K562 (cell line): ENCODE measurements at regions not wholly inside any gene's neighbourhood (a gene's known extent, or its start where the extent isn't known, plus 50 kb on each side); places are given as distances from the start of the nearest gene placed in this dataset.
A peak's percentile ranks its signal among the peaks of the same experiment; 100 is the strongest.

ENCODE experiments used
- ATAC-seq: fragments of 200-7000 bp; cut with Tn5 transposase; 3 replicates; pipeline ENCODE4 v1.9.1; 2020; ENCODE audit warnings: moderate library complexity
- BruUV-seq: library from RNA; stranded (reverse); fragments of 400-500 nt; replicated peaks from 2 replicates; lab custom pipeline; 2021; lab: Mats Ljungman, UMichigan
- CTCF ChIA-PET: fragments of 300-600 bp; formaldehyde crosslinking; extraction: SDS; loops from one replicate; lab custom pipeline; 2021; ENCODE audit warnings: low intra/inter-chr PET ratio; lab: Yijun Ruan, JAX
- POLR2A ChIA-PET: fragments of 300-600, 350-650 bp; sonication (Branson Sonifier 250); formaldehyde crosslinking; extraction: SDS; loops from one replicate; lab custom pipeline; 2021; ENCODE audit warnings: antibody characterized with exemption, inconsistent platforms; lab: Yijun Ruan, JAX
- DNase-seq, 4 experiments: peaks; one replicate each; pipeline versions ENCODE4 v3.0.0 to v3.0.0-alpha.2; 2011 to 2018; ENCODE audit warnings: low spot score in 3 of 4, mixed read lengths in 3 of 4; ENCODE audit errors: extremely low read depth in 1 of 4
- FAIRE-seq: peaks from 2 replicates; lab custom pipeline; 2011; peaks lifted over from hg19 to GRCh38; lab: Jason Lieb, UNC
- H2AFZ ChIP-seq: 2 replicates; pipeline ENCODE4 v1.6.0; 2011; ENCODE audit warnings: low read depth, low read length, control low read depth, inconsistent platforms
- H3K27ac ChIP-seq: fragments of 200-600 bp; 3 replicates; pipeline ENCODE4 v1.8.0; 2011; ENCODE audit warnings: low read depth, mild to moderate bottlenecking, control low read depth, inconsistent platforms, low read length, moderate library complexity, mixed read lengths; ENCODE audit errors: extremely low read depth
- H3K27me3 ChIP-seq, 2 experiments: fragments of 300-600 bp in 1 of 2; 2 replicates in 1 of 2; 3 replicates in 1 of 2; pipeline versions ENCODE4 v1.6.0 to v1.8.0; 2011; ENCODE audit warnings: inconsistent platforms in 2 of 2, low read length in 2 of 2, mild to moderate bottlenecking in 1 of 2, mixed read lengths in 1 of 2, moderate library complexity in 1 of 2; ENCODE audit not compliant: control insufficient read depth in 2 of 2, insufficient read depth in 2 of 2
- H3K36me3 ChIP-seq: fragments of 300-600 bp; 3 replicates; pipeline ENCODE4 v1.8.0; 2011; ENCODE audit warnings: mild to moderate bottlenecking, low read length, inconsistent platforms; ENCODE audit not compliant: control insufficient read depth, insufficient read depth
- H3K4me1 ChIP-seq, 2 experiments: fragments of 200-600 bp in 1 of 2; replicated peaks in 1 of 2; 2 replicates in 1 of 2; 3 replicates in 1 of 2; pipeline versions ENCODE4 v1.5.1 to v1.8.0; 2011; ENCODE audit warnings: inconsistent platforms in 2 of 2, low read length in 2 of 2, mild to moderate bottlenecking in 1 of 2, mixed read lengths in 1 of 2, moderate library complexity in 1 of 2; ENCODE audit not compliant: control insufficient read depth in 2 of 2, insufficient read depth in 2 of 2
- H3K4me2 ChIP-seq: 2 replicates; pipeline ENCODE4 v1.6.1; 2011; ENCODE audit warnings: low read length, control low read depth, inconsistent platforms, mixed read lengths; ENCODE audit not compliant: insufficient read depth
- H3K4me3 ChIP-seq: fragments of 200-600 bp; sonication (generic), shearing (Covaris generic); 2 replicates; pipeline ENCODE4 v1.5.1; 2016; ENCODE audit warnings: control low read depth, inconsistent platforms
- H3K79me2 ChIP-seq: fragments of 200-600 bp; 3 replicates; pipeline ENCODE4 v1.8.0; 2011; ENCODE audit warnings: low read length, inconsistent platforms; ENCODE audit not compliant: control insufficient read depth, insufficient read depth
- H3K9ac ChIP-seq, 2 experiments: 2 replicates each; pipeline versions ENCODE4 v1.6.0 to v1.6.1; 2011; ENCODE audit warnings: low read depth in 2 of 2, low read length in 2 of 2, control low read depth in 1 of 2, inconsistent platforms in 1 of 2, mild to moderate bottlenecking in 1 of 2, mixed read lengths in 1 of 2; ENCODE audit not compliant: insufficient read depth in 1 of 2
- H3K9me1 ChIP-seq: one replicate; pipeline ENCODE4 v1.6.0; 2011; ENCODE audit warnings: inconsistent platforms, mild to moderate bottlenecking, low read length, moderate library complexity; ENCODE audit not compliant: control insufficient read depth, insufficient read depth
- H3K9me3 ChIP-seq: replicated peaks from 2 replicates; pipeline ENCODE4 v1.5.1; 2011; ENCODE audit warnings: low read depth, low read length, inconsistent platforms; ENCODE audit not compliant: control insufficient read depth, insufficient read depth
- H4K20me1 ChIP-seq: replicated peaks from 2 replicates; pipeline ENCODE4 v1.6.1; 2011; ENCODE audit warnings: low read length, inconsistent platforms, mixed read lengths; ENCODE audit not compliant: control insufficient read depth, insufficient read depth
- CBX8 ChIP-seq: fragments of 200-600 bp; sonication (generic); IDR thresholded peaks from 2 replicates; pipeline ENCODE4 v1.6.1; 2012; ENCODE audit warnings: borderline replicate concordance, mixed run types, low read depth, mild to moderate bottlenecking, moderate library complexity, mixed read lengths, low read length, control low read depth, inconsistent platforms; ENCODE audit not compliant: poor library complexity, severe bottlenecking; ENCODE audit errors: extremely low read depth
- CHD4 ChIP-seq: fragments of 200-600 bp; sonication (generic); IDR thresholded peaks from 3 replicates; pipeline ENCODE4 v1.6.1; 2012; ENCODE audit warnings: low read depth, mild to moderate bottlenecking, mixed read lengths, low read length, inconsistent platforms; ENCODE audit not compliant: insufficient read depth, insufficient replicate concordance, poor library complexity, severe bottlenecking
- DNMT1 ChIP-seq: fragments of 450-650 bp; IDR thresholded peaks from 2 replicates; pipeline ENCODE4 v1.6.1; 2016; ENCODE audit warnings: antibody characterized with exemption, mild to moderate bottlenecking
- FOSL1 ChIP-seq: fragments of 200-800 bp; sonication (Bioruptor generic); conservative IDR thresholded peaks from 2 replicates; pipeline ENCODE4 v1.6.1; 2016; ENCODE audit warnings: missing genetic modification characterization, missing compliant biosample characterization
- FOXA3 ChIP-seq, 2 experiments: fragments of 450-650 bp in 1 of 2; sonication (generic) in 1 of 2; formaldehyde crosslinking; IDR thresholded peaks in 1 of 2; conservative IDR thresholded peaks in 1 of 2; 2 replicates each; pipeline versions ENCODE4 v1.4.0 to v1.8.0; 2020 to 2022; ENCODE audit warnings: mild to moderate bottlenecking in 2 of 2, missing genetic modification reagents in 1 of 2
- HLTF ChIP-seq: fragments of 450-650 bp; IDR thresholded peaks from 2 replicates; pipeline ENCODE4 v1.6.1; 2016
- HMBOX1 ChIP-seq: sonication (generic); IDR thresholded peaks from 2 replicates; pipeline ENCODE4 v1.6.1; 2016
- JUN ChIP-seq, 2 experiments: sonication (generic) in 1 of 2; formaldehyde crosslinking in 1 of 2; IDR thresholded peaks; 2 replicates each; pipeline versions ENCODE4 v1.6.1 to v1.8.0; 2012 to 2022; ENCODE audit warnings: borderline replicate concordance in 2 of 2, mild to moderate bottlenecking in 2 of 2, improper control_type of control experiment in 1 of 2, low read depth in 1 of 2, low read length in 1 of 2, missing genetic modification reagents in 1 of 2
- MEF2D ChIP-seq: conservative IDR thresholded peaks from 2 replicates; pipeline ENCODE4 v1.6.1; 2016; ENCODE audit warnings: low read depth, missing genetic modification characterization, missing compliant biosample characterization
- NBN ChIP-seq: fragments of 450-650 bp; IDR thresholded peaks from 2 replicates; pipeline ENCODE4 v1.6.1; 2016; ENCODE audit warnings: low read depth, mild to moderate bottlenecking
- NEUROD1 ChIP-seq: fragments of 150-350 bp; IDR thresholded peaks from 2 replicates; pipeline ENCODE4 v1.6.1; 2014; ENCODE audit warnings: borderline replicate concordance, low read length, low read depth; ENCODE audit not compliant: partially characterized antibody
- PTBP1 ChIP-seq: fragments of 200-400 bp; formaldehyde crosslinking; IDR thresholded peaks from 2 replicates; pipeline ENCODE4 v1.6.1; 2017; ENCODE audit warnings: low read depth, low read length
- RCOR1 ChIP-seq, 2 experiments: IDR thresholded peaks; 2 replicates each; pipeline ENCODE4 v1.6.1; 2012; ENCODE audit warnings: low read depth in 2 of 2, low read length in 2 of 2, borderline replicate concordance in 1 of 2, improper control_type of control experiment in 1 of 2
- RNF2 ChIP-seq: sonication (generic); IDR thresholded peaks from 2 replicates; pipeline ENCODE4 v1.6.1; 2016
- SAP30 ChIP-seq: fragments of 200-600 bp; sonication (generic); IDR thresholded peaks from 2 replicates; pipeline ENCODE4 v1.6.1; 2012; ENCODE audit warnings: borderline replicate concordance, low read depth, mild to moderate bottlenecking, moderate library complexity, low read length, control low read depth, inconsistent platforms; ENCODE audit not compliant: insufficient read depth, poor library complexity, severe bottlenecking
- SMARCC2 ChIP-seq: fragments of 450-650 bp; IDR thresholded peaks from 2 replicates; pipeline ENCODE4 v1.6.1; 2017; ENCODE audit warnings: antibody characterized with exemption, moderate library complexity, mild to moderate bottlenecking, low read depth
- STAG1 ChIP-seq: sonication (generic); formaldehyde crosslinking; IDR thresholded peaks from 2 replicates; pipeline ENCODE4 v1.5.0; 2020; ENCODE audit warnings: missing genetic modification reagents, borderline replicate concordance
- TFAP4 ChIP-seq: sonication (generic); formaldehyde crosslinking; IDR thresholded peaks from 2 replicates; pipeline ENCODE4 v1.8.0; 2022; ENCODE audit warnings: missing genetic modification reagents, mild to moderate bottlenecking, moderate library complexity, borderline replicate concordance
- THAP7 ChIP-seq: fragments of 250-450 bp; sonication (Bioruptor Pico); IDR thresholded peaks from 2 replicates; pipeline ENCODE4 v1.5.0; 2021
- ZFP36 ChIP-seq: fragments of 150-350 bp; IDR thresholded peaks from 2 replicates; pipeline ENCODE4 v1.6.1; 2018; ENCODE audit warnings: low read length, low read depth; ENCODE audit not compliant: partially characterized antibody
- WGBS: fragments of 100-300 bp; shearing (Covaris generic); methylation state at CpG from one replicate; pipeline ENCODE4 v1.1.6; 2016; ENCODE audit warnings: low coverage, mixed read lengths; ENCODE audit not compliant: insufficient coverage; ENCODE audit errors: missing lambda C conversion rate; 5-methylcytosine and 5-hydroxymethylcytosine counted together
- in situ Hi-C: fragments of 300-500 bp; cut with MboI; formaldehyde crosslinking; loops from 4 replicates; pipeline ENCODE4 v1.15.0; 2018; ENCODE audit warnings: inconsistent platforms, mixed read lengths
- intact Hi-C: fragments of 100-400 bp; cut with micrococcal nuclease; formaldehyde crosslinking; loops from 2 replicates; pipeline ENCODE4 v1.14.2; 2022

- no peak overlapping the region for H3K27ac ChIP-seq
- FAIRE-seq, result peak; percentile 35
- TF ChIP-seq SAP30 (no peak), THAP7 (CRISPR knock-in tag) (no peak), HLTF (no peak), NEUROD1 (no peak), SMARCC2 (no peak), NBN (no peak), FOXA3 (CRISPR knock-in tag; conservative IDR thresholded peaks at IDR 0.05 in 1 of 2, IDR thresholded peaks at IDR 0.05 in 1 of 2) (peak in 1 of 2 experiments; percentile 81; a peak in 2 of 4 replicates), JUN (IDR thresholded peaks at IDR 0.05; ENCODE audit: borderline replicate concordance, low read depth, low read length) (peak; percentile 52; the same call in 1 of the 2 replicates), JUN (CRISPR knock-in tag; IDR thresholded peaks at IDR 0.05; ENCODE audit: borderline replicate concordance) (no peak), CHD4 (no peak), MEF2D (tag) (no peak), STAG1 (no peak), RNF2 (no peak), RCOR1 (IDR thresholded peaks at IDR 0.05; ENCODE audit: borderline replicate concordance in 1 of 2, low read depth in 2 of 2, low read length in 2 of 2) (no peak), DNMT1 (no peak), PTBP1 (no peak), ZFP36 (no peak), FOSL1 (tag) (peak; percentile 91), TFAP4 (CRISPR knock-in tag) (no peak), CBX8 (no peak), HMBOX1 (no peak)
These were observed 67.7 kb upstream of the NEUROD6 start for GRCh38 chr7:31408140-31408729.

More at GRCh38 chr7:31408140-31408729, 67.7 kb upstream of the NEUROD6 start:
- Histone ChIP-seq H3K4me3 (no peak overlapping the region), H3K36me3 (no peaks in the 10 kb centered on the region), H3K9ac (no peak overlapping the region), H3K4me2 (no peak overlapping the region), H3K27me3 (no peaks in the 10 kb centered on the region), H3K4me1 (no peaks in the 10 kb centered on the region), H3K9me1 (no peaks in the 10 kb centered on the region), H2AFZ (no peak overlapping the region), H3K79me2 (no peaks in the 10 kb centered on the region), H3K9me3 (no peaks in the 10 kb centered on the region), H4K20me1 (no peaks in the 10 kb centered on the region)
- intact Hi-C loops, result no loop called here
- in situ Hi-C loops, result no loop called here
- WGBS, result 4% methylated on average over 3 of the region's 3 CpGs
- CTCF ChIA-PET, result no interaction called here
- DNase-seq (peak in 2 of 4 experiments; percentile 6 to 11), ATAC-seq (no peak)
- POLR2A ChIA-PET, result interaction anchor here (0.5 kb wide), 2 partner anchors 433 to 560 kb away, joined by 3 read pairs; no protein-coding TSS in a partner anchor
- no TSS peak for BruUV-seq
